ENCODE measurements at regions not wholly inside any gene's neighbourhood (a gene's known extent, or its start where the extent isn't known, plus 50 kb on each side); places are given as distances from the start of the nearest gene placed in this dataset.

- no peak overlapping the region for H3K27ac Mint-ChIP-seq
- H3K36me3 Mint-ChIP-seq = no peaks in the 10 kb centered on the region
- no peak overlapping the region for H3K4me3 Mint-ChIP-seq
- DNase-seq = no peak
- H3K4me1 Mint-ChIP-seq = no peaks in the 10 kb centered on the region
- H3K27me3 Mint-ChIP-seq = no peaks in the 10 kb centered on the region
- no peaks in the 10 kb centered on the region for H3K9me3 Mint-ChIP-seq
- CTCF ChIA-PET = no interaction called here
These were observed 259.9 kb upstream of the TMC3 start for GRCh38 chr15:81633889-81634288.

GRCh38 chr15:81625896-81626295 lies 251.9 kb upstream of the TMC3 start:
- Mint-ChIP-seq H3K27ac (no peak overlapping the region), H3K4me3 (no peak overlapping the region), H3K9me3 (no peaks in the 10 kb centered on the region), H3K27me3 (no peaks in the 10 kb centered on the region), H3K4me1 (no peaks in the 10 kb centered on the region), H3K36me3 (no peaks in the 10 kb centered on the region)
- no peak for DNase-seq
- CTCF ChIA-PET = no interaction called here

GRCh38 chr15:81619002-81619401 lies 245.0 kb upstream of the TMC3 start:
- CTCF ChIA-PET = no interaction called here
- Mint-ChIP-seq H3K4me1 (no peaks in the 10 kb centered on the region), H3K9me3 (no peaks in the 10 kb centered on the region), H3K27me3 (no peaks in the 10 kb centered on the region), H3K36me3 (no peaks in the 10 kb centered on the region), H3K4me3 (no peak overlapping the region), H3K27ac (no peak overlapping the region)
- no peak for DNase-seq

- no peak overlapping the region for H3K4me3 Mint-ChIP-seq
- no peaks in the 10 kb centered on the region for H3K4me1 Mint-ChIP-seq
- no peak overlapping the region for H3K27ac Mint-ChIP-seq
- peaks cover 6% of the 10 kb centered on the region for H3K27me3 Mint-ChIP-seq
- DNase-seq = no peak
- H3K36me3 Mint-ChIP-seq = no peaks in the 10 kb centered on the region
- CTCF ChIA-PET = no interaction called here
- H3K9me3 Mint-ChIP-seq = no peaks in the 10 kb centered on the region
These were observed 238.6 kb upstream of the TMC3 start for GRCh38 chr15:81612631-81613030.

- Mint-ChIP-seq H3K4me3 (no peak overlapping the region), H3K27me3 (peaks cover 6% of the 10 kb centered on the region), H3K27ac (no peak overlapping the region), H3K9me3 (no peaks in the 10 kb centered on the region), H3K36me3 (no peaks in the 10 kb centered on the region), H3K4me1 (no peaks in the 10 kb centered on the region)
- no peak for DNase-seq
- CTCF ChIA-PET = no interaction called here
These were observed 237.7 kb upstream of the TMC3 start for GRCh38 chr15:81611679-81612078.

GRCh38 chr15:81608309-81608829 lies 234.4 kb upstream of the TMC3 start:
- no peaks in the 10 kb centered on the region for H3K9me3 Mint-ChIP-seq
- no peak overlapping the region for H3K4me3 Mint-ChIP-seq
- DNase-seq = no peak
- H3K27me3 Mint-ChIP-seq = peaks cover 6% of the 10 kb centered on the region
- H3K36me3 Mint-ChIP-seq = no peaks in the 10 kb centered on the region
- CTCF ChIA-PET = no interaction called here
- H3K27ac Mint-ChIP-seq = no peak overlapping the region
- no peaks in the 10 kb centered on the region for H3K4me1 Mint-ChIP-seq

- CTCF ChIA-PET = no interaction called here
- Mint-ChIP-seq H3K36me3 (no peaks in the 10 kb centered on the region), H3K4me3 (no peak overlapping the region), H3K27ac (no peak overlapping the region), H3K27me3 (peaks cover 3% of the 10 kb centered on the region), H3K9me3 (peaks cover 12% of the 10 kb centered on the region), H3K4me1 (no peaks in the 10 kb centered on the region)
- no peak for DNase-seq
These were observed 230.7 kb upstream of the TMC3 start for GRCh38 chr15:81604713-81605112.

- CTCF ChIA-PET = no interaction called here
- no peak overlapping the region for H3K4me3 Mint-ChIP-seq
- no peak for DNase-seq
These were observed 222.3 kb upstream of the TMC3 start for GRCh38 chr15:81596159-81596865.

GRCh38 chr15:81595752-81596151 lies 221.7 kb upstream of the TMC3 start:
- no peaks in the 10 kb centered on the region for H3K36me3 Mint-ChIP-seq
- no peak for DNase-seq
- peaks cover 5% of the 10 kb centered on the region for H3K9me3 Mint-ChIP-seq
- CTCF ChIA-PET = no interaction called here
- H3K27me3 Mint-ChIP-seq = no peaks in the 10 kb centered on the region
- H3K4me1 Mint-ChIP-seq = no peaks in the 10 kb centered on the region
- H3K4me3 Mint-ChIP-seq = no peak overlapping the region
- H3K27ac Mint-ChIP-seq = no peak overlapping the region

More at GRCh38 chr15:81596159-81596865, 222.3 kb upstream of the TMC3 start:
- Mint-ChIP-seq H3K36me3 (no peaks in the 10 kb centered on the region), H3K4me1 (no peaks in the 10 kb centered on the region), H3K27me3 (no peaks in the 10 kb centered on the region), H3K27ac (no peak overlapping the region), H3K9me3 (peaks cover 7% of the 10 kb centered on the region)

- CTCF ChIA-PET = interaction anchor here (1.3 kb wide), 1 partner anchor 17 kb away, joined by 3 read pairs; no protein-coding TSS in a partner anchor
- no peaks in the 10 kb centered on the region for H3K9me3 Mint-ChIP-seq
These were observed 215.7 kb upstream of the TMC3 start for GRCh38 chr15:81589671-81590070.

GRCh38 chr15:81575436-81576123 lies 201.6 kb upstream of the TMC3 start:
- H3K4me1 Mint-ChIP-seq = no peaks in the 10 kb centered on the region
- H3K4me3 Mint-ChIP-seq = no peak overlapping the region
- no peaks in the 10 kb centered on the region for H3K36me3 Mint-ChIP-seq
- peaks cover 17% of the 10 kb centered on the region for H3K27me3 Mint-ChIP-seq
- DNase-seq = no peak
- CTCF ChIA-PET = no interaction called here
- no peaks in the 10 kb centered on the region for H3K9me3 Mint-ChIP-seq
- H3K27ac Mint-ChIP-seq = no peak overlapping the region

More at GRCh38 chr15:81589671-81590070, 215.7 kb upstream of the TMC3 start:
- no peaks in the 10 kb centered on the region for H3K4me1 Mint-ChIP-seq
- H3K27ac Mint-ChIP-seq = no peak overlapping the region
- no peaks in the 10 kb centered on the region for H3K36me3 Mint-ChIP-seq
- DNase-seq = no peak
- no peaks in the 10 kb centered on the region for H3K27me3 Mint-ChIP-seq
- H3K4me3 Mint-ChIP-seq = no peak overlapping the region

- no peak overlapping the region for H3K4me3 Mint-ChIP-seq
- no peak for DNase-seq
- no peaks in the 10 kb centered on the region for H3K4me1 Mint-ChIP-seq
- CTCF ChIA-PET = interaction anchor here (0.6 to 0.7 kb wide), 2 partner anchors 17 to 496 kb away, joined by 3 read pairs; no protein-coding TSS in a partner anchor
- no peak overlapping the region for H3K27ac Mint-ChIP-seq
- H3K9me3 Mint-ChIP-seq = no peaks in the 10 kb centered on the region
- H3K27me3 Mint-ChIP-seq = peaks cover 17% of the 10 kb centered on the region
- no peaks in the 10 kb centered on the region for H3K36me3 Mint-ChIP-seq
These were observed 199.2 kb upstream of the TMC3 start for GRCh38 chr15:81573098-81573746.

- peaks cover 20% of the 10 kb centered on the region for H3K27me3 Mint-ChIP-seq
- CTCF ChIA-PET = no interaction called here
- DNase-seq = no peak
- H3K4me1 Mint-ChIP-seq = no peaks in the 10 kb centered on the region
- H3K4me3 Mint-ChIP-seq = no peak overlapping the region
- H3K9me3 Mint-ChIP-seq = no peaks in the 10 kb centered on the region
- H3K36me3 Mint-ChIP-seq = no peaks in the 10 kb centered on the region
- H3K27ac Mint-ChIP-seq = no peak overlapping the region
These were observed 198.2 kb upstream of the TMC3 start for GRCh38 chr15:81572190-81572589.

GRCh38 chr15:81569286-81570080 lies 195.5 kb upstream of the TMC3 start:
- Mint-ChIP-seq H3K4me3 (no peak overlapping the region), H3K36me3 (no peaks in the 10 kb centered on the region), H3K9me3 (no peaks in the 10 kb centered on the region), H3K27ac (no peak overlapping the region), H3K4me1 (no peaks in the 10 kb centered on the region), H3K27me3 (peaks cover 16% of the 10 kb centered on the region)
- CTCF ChIA-PET = no interaction called here
- DNase-seq = no peak

Data from activated naive CD4-positive, alpha-beta T cell treated with anti-CD3 and anti-CD28 coated beads, Interleukin-2, amount 10 ng/mL, durations not matched to agents 7 days and 5 days (primary cell).